ENCODE measurements at regions not wholly inside any gene's neighbourhood (a gene's known extent, or its start where the extent isn't known, plus 50 kb on each side); places are given as distances from the start of the nearest gene placed in this dataset.

GRCh38 chr20:58038123-58038654 lies 190.3 kb downstream of the ANKRD60 start:
- TF ChIP-seq TAF1 (IDR thresholded peaks at IDR 0.05; ENCODE audit: borderline replicate concordance, insufficient read depth, low read length) (no peak), REST (IDR thresholded peaks at IDR 0.05; ENCODE audit: insufficient read depth in 1 of 2, low read depth in 2 of 2, low read length in 2 of 2) (no peak), SIN3A (IDR thresholded peaks at IDR 0.05; ENCODE audit: borderline replicate concordance, insufficient read depth, low read length) (no peak), POLR2AphosphoS5 (IDR thresholded peaks at IDR 0.05; ENCODE audit: low read depth, low read length) (no peak), FOXP2 (optimal IDR thresholded peaks at IDR 0.05; ENCODE audit: borderline replicate concordance, extremely low read depth, extremely low read length, insufficient read depth) (no peak)

GRCh38 chr20:58037631-58038030 lies 190.8 kb downstream of the ANKRD60 start:
- no peak for TF ChIP-seq REST (IDR thresholded peaks at IDR 0.05; ENCODE audit: insufficient read depth in 1 of 2, low read depth in 2 of 2, low read length in 2 of 2)
- no peak for TF ChIP-seq POLR2AphosphoS5 (IDR thresholded peaks at IDR 0.05; ENCODE audit: low read depth, low read length)
- no peak for TF ChIP-seq SIN3A (IDR thresholded peaks at IDR 0.05; ENCODE audit: borderline replicate concordance, insufficient read depth, low read length)
- TF ChIP-seq TAF1 (IDR thresholded peaks at IDR 0.05; ENCODE audit: borderline replicate concordance, insufficient read depth, low read length): no peak
- no peak for TF ChIP-seq FOXP2 (optimal IDR thresholded peaks at IDR 0.05; ENCODE audit: borderline replicate concordance, extremely low read depth, extremely low read length, insufficient read depth)

- TF ChIP-seq POLR2AphosphoS5 (IDR thresholded peaks at IDR 0.05; ENCODE audit: low read depth, low read length) (no peak), TAF1 (IDR thresholded peaks at IDR 0.05; ENCODE audit: borderline replicate concordance, insufficient read depth, low read length) (no peak), FOXP2 (optimal IDR thresholded peaks at IDR 0.05; ENCODE audit: borderline replicate concordance, extremely low read depth, extremely low read length, insufficient read depth) (no peak), REST (IDR thresholded peaks at IDR 0.05; ENCODE audit: insufficient read depth in 1 of 2, low read depth in 2 of 2, low read length in 2 of 2) (no peak), SIN3A (IDR thresholded peaks at IDR 0.05; ENCODE audit: borderline replicate concordance, insufficient read depth, low read length) (no peak)
These were observed 195.4 kb downstream of the ANKRD60 start for GRCh38 chr20:58033026-58033536.

- TF ChIP-seq FOXP2 (optimal IDR thresholded peaks at IDR 0.05; ENCODE audit: borderline replicate concordance, extremely low read depth, extremely low read length, insufficient read depth) (no peak), TAF1 (IDR thresholded peaks at IDR 0.05; ENCODE audit: borderline replicate concordance, insufficient read depth, low read length) (no peak), SIN3A (IDR thresholded peaks at IDR 0.05; ENCODE audit: borderline replicate concordance, insufficient read depth, low read length) (no peak), REST (IDR thresholded peaks at IDR 0.05; ENCODE audit: insufficient read depth in 1 of 2, low read depth in 2 of 2, low read length in 2 of 2) (no peak), POLR2AphosphoS5 (IDR thresholded peaks at IDR 0.05; ENCODE audit: low read depth, low read length) (no peak)
These were observed 195.9 kb downstream of the ANKRD60 start for GRCh38 chr20:58032599-58032998.
